ENCODE measurements at regions not wholly inside any gene's neighbourhood (a gene's known extent, or its start where the extent isn't known, plus 50 kb on each side); places are given as distances from the start of the nearest gene placed in this dataset.

GRCh38 chr12:126781593-126781992 lies 1485.4 kb upstream of the TMEM132C start:
- TF ChIP-seq CTCF (IDR thresholded peaks at IDR 0.05) (no peak), ZFX (IDR thresholded peaks at IDR 0.05; ENCODE audit: borderline replicate concordance) (no peak)
